Psoas muscle (tissue), 7 donors: ENCODE measurements at regions not wholly inside any gene's neighbourhood (a gene's known extent, or its start where the extent isn't known, plus 50 kb on each side); places are given as distances from the start of the nearest gene placed in this dataset.

Source experiments
- ATAC-seq, 4 donors: fragments of 200-7000 bp; cut with Tn5 transposase; one replicate each; pipeline ENCODE4 v1.9.1; 2020; ENCODE audit warnings: moderate library complexity in 3 of 4, mild to moderate bottlenecking in 2 of 4
- DNase-seq, 2 donors: peaks; one replicate each; pipeline ENCODE4 v3.0.0-alpha.2; 2020
- H3K27ac ChIP-seq: fragments of 200-600 bp; one replicate; pipeline ENCODE4 v1.8.0; 2022
- H3K27me3 ChIP-seq, 3 donors: fragments of 200-600 bp in 1 of 3; one replicate each; pipeline versions ENCODE4 v1.6.1 to v1.8.0; 2013 to 2022; ENCODE audit warnings: low read length in 2 of 3, mild to moderate bottlenecking in 2 of 3, moderate library complexity in 1 of 3; ENCODE audit not compliant: insufficient read depth in 3 of 3
- H3K36me3 ChIP-seq, 2 donors: fragments of 200-600 bp in 1 of 2; one replicate each; pipeline versions ENCODE4 v1.6.1 to v1.8.0; 2013 to 2022; ENCODE audit warnings: low read depth in 1 of 2, mild to moderate bottlenecking in 1 of 2, moderate library complexity in 1 of 2; ENCODE audit not compliant: insufficient read depth in 1 of 2
- H3K4me1 ChIP-seq: fragments of 200-600 bp; one replicate; pipeline ENCODE4 v1.8.0; 2022
- H3K4me3 ChIP-seq: fragments of 200-600 bp; one replicate; pipeline ENCODE4 v1.8.0; 2022; ENCODE audit warnings: mild to moderate bottlenecking
- H3K9me3 ChIP-seq: fragments of 200-600 bp; one replicate; pipeline ENCODE4 v1.8.0; 2022
- WGBS, 3 donors: extraction: QIAGEN DNeasy Blood & Tissue Kit; methylation state at CpG; one replicate each; pipeline versions ENCODE4 v1.1.6 to v1.1.7; 2013; 5-methylcytosine and 5-hydroxymethylcytosine counted together
- intact Hi-C, 2 donors: fragments of 100-400 bp; cut with DNase I; formaldehyde crosslinking; loops; one replicate each; pipeline versions ENCODE4 v1.11.0 to v1.14.2; 2022
- TF ChIP-seq, protein P1 (sequence below): fragments of 200-600 bp; IDR thresholded peaks from one replicate; pipeline ENCODE4 v1.8.0; 2022; ENCODE audit warnings: antibody characterized with exemption
- donor health status: healthy with polysubstance abuse.
- donor health status: DM: no; HTN: no; CAD: no; lungs with moderate emphysema.
- donor health status: Bipolar disorder and iron deficiency.
- donor health status: healthy.
- donor health status: DM: yes; HTN: yes; CAD: no.
- donor health status: DM: no; HTN: no; CAD: no.
- donor health status: DM: yes; HTN: yes; CAD: no.

DNA sequence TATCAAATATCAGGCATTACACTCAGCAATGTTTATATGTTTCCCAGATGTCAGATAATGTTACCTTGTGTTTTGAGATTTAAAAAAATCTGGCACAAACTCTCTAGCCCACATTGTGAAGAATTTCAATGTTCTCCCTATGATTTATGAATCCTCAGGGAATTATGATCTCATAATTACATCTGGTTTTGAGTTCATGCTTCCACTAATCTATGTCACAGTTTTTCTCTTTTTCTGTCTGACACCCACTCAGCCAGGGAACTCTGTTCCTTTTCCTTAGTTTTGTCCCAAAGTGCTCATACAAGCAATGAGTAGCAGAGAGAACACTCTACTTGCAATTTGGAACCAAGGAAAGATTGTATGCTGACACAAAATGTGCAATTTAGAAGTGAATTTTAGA lies 212.1 kb upstream of the POF1B start:
- Histone ChIP-seq H3K4me1 (no peaks in the 10 kb centered on the region), H3K27me3 (no peaks in the 10 kb centered on the region), H3K36me3 (no peaks in the 10 kb centered on the region), H3K4me3 (no peak overlapping the region), H3K27ac (no peak overlapping the region), H3K9me3 (peaks cover 3% of the 10 kb centered on the region)
- intact Hi-C loops = no loop called here
- DNase-seq (no peak), ATAC-seq (no peak)
- TF ChIP-seq, protein P1, sequence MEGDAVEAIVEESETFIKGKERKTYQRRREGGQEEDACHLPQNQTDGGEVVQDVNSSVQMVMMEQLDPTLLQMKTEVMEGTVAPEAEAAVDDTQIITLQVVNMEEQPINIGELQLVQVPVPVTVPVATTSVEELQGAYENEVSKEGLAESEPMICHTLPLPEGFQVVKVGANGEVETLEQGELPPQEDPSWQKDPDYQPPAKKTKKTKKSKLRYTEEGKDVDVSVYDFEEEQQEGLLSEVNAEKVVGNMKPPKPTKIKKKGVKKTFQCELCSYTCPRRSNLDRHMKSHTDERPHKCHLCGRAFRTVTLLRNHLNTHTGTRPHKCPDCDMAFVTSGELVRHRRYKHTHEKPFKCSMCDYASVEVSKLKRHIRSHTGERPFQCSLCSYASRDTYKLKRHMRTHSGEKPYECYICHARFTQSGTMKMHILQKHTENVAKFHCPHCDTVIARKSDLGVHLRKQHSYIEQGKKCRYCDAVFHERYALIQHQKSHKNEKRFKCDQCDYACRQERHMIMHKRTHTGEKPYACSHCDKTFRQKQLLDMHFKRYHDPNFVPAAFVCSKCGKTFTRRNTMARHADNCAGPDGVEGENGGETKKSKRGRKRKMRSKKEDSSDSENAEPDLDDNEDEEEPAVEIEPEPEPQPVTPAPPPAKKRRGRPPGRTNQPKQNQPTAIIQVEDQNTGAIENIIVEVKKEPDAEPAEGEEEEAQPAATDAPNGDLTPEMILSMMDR = no peak

DNA sequence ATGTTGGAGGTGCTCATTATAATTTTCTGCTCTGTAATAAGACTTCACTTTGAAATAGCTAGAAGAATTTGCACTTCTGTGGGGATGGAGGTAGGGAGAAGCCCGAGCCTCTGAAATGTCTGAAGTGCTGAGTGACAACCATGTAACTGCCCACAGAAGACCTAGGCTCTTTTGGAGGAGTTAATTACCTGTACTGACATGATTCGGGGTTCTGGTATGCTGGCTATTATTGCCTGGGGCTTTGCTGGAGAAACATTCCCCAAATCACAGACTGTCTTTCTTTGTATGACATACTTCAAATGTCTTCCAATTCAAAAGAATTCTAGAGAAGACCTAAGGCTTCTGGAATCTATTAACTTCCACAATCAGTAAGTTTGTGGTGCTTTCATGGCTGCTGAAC lies 211.2 kb upstream of the POF1B start:
- TF ChIP-seq, protein P1 = no peak
- H3K27ac ChIP-seq = no peak overlapping the region
- H3K4me1 ChIP-seq = no peaks in the 10 kb centered on the region
- 25 to 38% (median 36%) methylated on average over 2 of the region's 2 CpGs for WGBS, 3 donors
- no peaks in the 10 kb centered on the region for H3K36me3 ChIP-seq
- no peak for DNase-seq
- no peaks in the 10 kb centered on the region for H3K27me3 ChIP-seq
- no peak overlapping the region for H3K4me3 ChIP-seq
- ATAC-seq = no peak
- intact Hi-C loops = no loop called here
- peaks cover 3% of the 10 kb centered on the region for H3K9me3 ChIP-seq

DNA sequence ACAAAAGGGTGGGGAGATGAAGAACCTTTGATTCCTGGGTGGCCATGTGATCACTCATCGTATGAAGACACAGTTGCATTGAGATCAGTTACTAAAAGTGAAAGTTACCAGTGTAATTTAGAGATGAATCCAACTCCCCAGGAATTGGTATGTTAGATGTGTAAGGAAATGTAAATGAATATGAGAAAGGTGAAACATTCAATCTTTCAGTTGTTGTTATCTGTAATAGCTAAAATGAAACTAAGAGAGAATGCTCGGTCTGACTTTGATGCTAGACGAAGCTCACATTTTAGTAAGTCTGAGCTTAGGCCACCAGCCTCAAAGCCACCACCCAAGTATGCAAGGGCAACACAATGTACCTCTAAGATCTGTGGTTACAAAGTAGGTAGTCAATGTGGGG lies 194.3 kb upstream of the POF1B start:
- H3K27ac ChIP-seq = no peak overlapping the region
- H3K9me3 ChIP-seq = no peaks in the 10 kb centered on the region
- intact Hi-C loops = no loop called here

DNA sequence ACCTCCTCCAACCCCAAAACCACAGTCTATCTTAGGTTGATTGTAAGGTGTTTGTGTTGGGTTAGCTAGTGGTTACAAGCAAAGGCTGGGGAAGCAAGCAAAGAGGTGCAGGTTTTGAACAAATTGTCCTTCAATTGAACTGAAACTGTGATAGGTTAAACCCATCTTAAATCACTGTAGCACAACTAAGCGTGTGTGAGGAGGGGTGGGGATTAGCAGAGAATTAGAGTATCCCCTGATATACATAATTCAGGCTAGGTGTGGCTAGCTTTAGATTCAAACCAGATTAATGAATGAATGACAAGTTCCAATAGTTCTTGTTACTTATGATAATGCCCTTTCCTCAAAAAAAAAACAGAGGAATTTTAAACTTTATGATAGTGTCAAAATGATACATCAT lies 191.0 kb upstream of the POF1B start:
- Histone ChIP-seq H3K27ac (no peak overlapping the region), H3K36me3 (no peaks in the 10 kb centered on the region), H3K4me3 (no peak overlapping the region), H3K9me3 (no peaks in the 10 kb centered on the region), H3K27me3 (peaks cover 0 to 11% (median 0%) of the 10 kb centered on the region in 3 donors), H3K4me1 (no peaks in the 10 kb centered on the region)
- no peak for DNase-seq
- 46 to 50% (median 46%) methylated on average over 1 of the region's 1 CpG for WGBS, 3 donors
- intact Hi-C loops = no loop called here
- TF ChIP-seq, protein P1 = no peak
- ATAC-seq = no peak

More for the DNA sequence above, 194.3 kb upstream of the POF1B start:
- 73 to 78% (median 74%) methylated on average over 3 of the region's 3 CpGs for WGBS, 3 donors
- H3K36me3 ChIP-seq = no peaks in the 10 kb centered on the region
- ATAC-seq = no peak
- H3K27me3 ChIP-seq = peaks cover 0 to 12% (median 0%) of the 10 kb centered on the region in 3 donors
- TF ChIP-seq, protein P1 = no peak
- no peaks in the 10 kb centered on the region for H3K4me1 ChIP-seq
- no peak for DNase-seq
- H3K4me3 ChIP-seq = no peak overlapping the region

DNA sequence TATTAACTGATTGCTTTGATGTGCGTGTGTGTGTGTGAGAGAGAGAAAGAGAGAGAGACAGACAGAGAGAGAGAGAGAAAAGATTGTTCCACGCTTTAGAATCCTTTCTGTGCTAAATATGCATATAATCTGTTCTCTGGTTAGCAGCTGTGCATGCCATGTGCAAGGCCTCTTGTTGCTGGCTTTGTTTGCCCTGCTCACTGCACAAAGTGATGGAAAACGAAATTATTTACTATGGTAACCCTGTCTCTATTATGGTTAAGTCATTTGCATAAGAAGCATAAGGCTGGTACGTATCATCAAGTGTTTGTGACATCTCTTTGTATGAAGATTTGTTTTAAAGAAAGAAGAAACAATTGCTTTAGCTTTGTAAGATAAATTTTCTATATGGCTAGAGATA lies 190.2 kb upstream of the POF1B start:
- TF ChIP-seq, protein P1 = no peak
- H3K4me3 ChIP-seq = no peak overlapping the region
- H3K27me3 ChIP-seq = peaks cover 0 to 7% (median 0%) of the 10 kb centered on the region in 3 donors
- no peaks in the 10 kb centered on the region for H3K9me3 ChIP-seq
- DNase-seq (no peak), ATAC-seq (no peak)
- no peak overlapping the region for H3K27ac ChIP-seq
- WGBS, 3 donors = 24 to 26% (median 25%) methylated on average over 4 of the region's 4 CpGs
- intact Hi-C loops = no loop called here
- no peaks in the 10 kb centered on the region for H3K4me1 ChIP-seq
- H3K36me3 ChIP-seq = no peaks in the 10 kb centered on the region
